ENCODE measurements at regions not wholly inside any gene's neighbourhood (a gene's known extent, or its start where the extent isn't known, plus 50 kb on each side); places are given as distances from the start of the nearest gene placed in this dataset.

- Histone ChIP-seq H3K4me3 (ENCODE audit: low read length) (no peak overlapping the region), H3K9me3 (ENCODE audit: low read depth, low read length) (peaks cover 6% of the 10 kb centered on the region), H3K27me3 (ENCODE audit: insufficient read depth, low read length) (no peaks in the 10 kb centered on the region), H3K4me1 (ENCODE audit: insufficient read depth, low read length) (no peaks in the 10 kb centered on the region)
These were observed 285.8 kb downstream of the HTR1B start for GRCh38 chr6:77177470-77177869.

- Histone ChIP-seq H3K27me3 (ENCODE audit: insufficient read depth, low read length) (no peaks in the 10 kb centered on the region), H3K4me3 (ENCODE audit: low read length) (no peak overlapping the region), H3K4me1 (ENCODE audit: insufficient read depth, low read length) (no peaks in the 10 kb centered on the region), H3K9me3 (ENCODE audit: low read depth, low read length) (peaks cover 3% of the 10 kb centered on the region)
These were observed 289.7 kb downstream of the HTR1B start for GRCh38 chr6:77173472-77174074.

- peaks cover 6% of the 10 kb centered on the region for H3K9me3 ChIP-seq (ENCODE audit: low read depth, low read length)
- H3K27me3 ChIP-seq (ENCODE audit: insufficient read depth, low read length): no peaks in the 10 kb centered on the region
- H3K4me3 ChIP-seq (ENCODE audit: low read length): no peak overlapping the region
- H3K4me1 ChIP-seq (ENCODE audit: insufficient read depth, low read length): no peaks in the 10 kb centered on the region
These were observed 290.7 kb downstream of the HTR1B start for GRCh38 chr6:77172578-77172977.

GRCh38 chr6:77159730-77160129 lies 303.6 kb downstream of the HTR1B start:
- no peaks in the 10 kb centered on the region for H3K4me1 ChIP-seq (ENCODE audit: insufficient read depth, low read length)
- H3K27me3 ChIP-seq (ENCODE audit: insufficient read depth, low read length): no peaks in the 10 kb centered on the region
- H3K4me3 ChIP-seq (ENCODE audit: low read length): no peak overlapping the region
- H3K9me3 ChIP-seq (ENCODE audit: low read depth, low read length): peaks cover 17% of the 10 kb centered on the region

GRCh38 chr6:77151241-77151640 lies 312.1 kb downstream of the HTR1B start:
- Histone ChIP-seq H3K4me3 (ENCODE audit: low read length) (no peak overlapping the region), H3K9me3 (ENCODE audit: low read depth, low read length) (peaks cover 2% of the 10 kb centered on the region)

GRCh38 chr6:77150736-77151135 lies 312.6 kb downstream of the HTR1B start:
- no peaks in the 10 kb centered on the region for H3K4me1 ChIP-seq (ENCODE audit: insufficient read depth, low read length)
- H3K9me3 ChIP-seq (ENCODE audit: low read depth, low read length): no peaks in the 10 kb centered on the region
- no peaks in the 10 kb centered on the region for H3K27me3 ChIP-seq (ENCODE audit: insufficient read depth, low read length)
- no peak overlapping the region for H3K4me3 ChIP-seq (ENCODE audit: low read length)

More at GRCh38 chr6:77151241-77151640, 312.1 kb downstream of the HTR1B start:
- no peaks in the 10 kb centered on the region for H3K4me1 ChIP-seq (ENCODE audit: insufficient read depth, low read length)
- no peaks in the 10 kb centered on the region for H3K27me3 ChIP-seq (ENCODE audit: insufficient read depth, low read length)

GRCh38 chr6:77145244-77145643 lies 318.0 kb downstream of the HTR1B start:
- no peaks in the 10 kb centered on the region for H3K27me3 ChIP-seq (ENCODE audit: insufficient read depth, low read length)
- H3K4me1 ChIP-seq (ENCODE audit: insufficient read depth, low read length): no peaks in the 10 kb centered on the region
- no peaks in the 10 kb centered on the region for H3K9me3 ChIP-seq (ENCODE audit: low read depth, low read length)
- H3K4me3 ChIP-seq (ENCODE audit: low read length): no peak overlapping the region

GRCh38 chr6:77143659-77144447 lies 319.4 kb downstream of the HTR1B start:
- H3K4me3 ChIP-seq (ENCODE audit: low read length): no peak overlapping the region
- H3K4me1 ChIP-seq (ENCODE audit: insufficient read depth, low read length): no peaks in the 10 kb centered on the region
- H3K9me3 ChIP-seq (ENCODE audit: low read depth, low read length): no peaks in the 10 kb centered on the region
- H3K27me3 ChIP-seq (ENCODE audit: insufficient read depth, low read length): no peaks in the 10 kb centered on the region

- no peaks in the 10 kb centered on the region for H3K4me1 ChIP-seq (ENCODE audit: insufficient read depth, low read length)
- H3K4me3 ChIP-seq (ENCODE audit: low read length): no peak overlapping the region
- no peaks in the 10 kb centered on the region for H3K27me3 ChIP-seq (ENCODE audit: insufficient read depth, low read length)
- H3K9me3 ChIP-seq (ENCODE audit: low read depth, low read length): no peaks in the 10 kb centered on the region
These were observed 327.2 kb downstream of the HTR1B start for GRCh38 chr6:77136086-77136485.

GRCh38 chr6:77133031-77133430 lies 330.3 kb downstream of the HTR1B start:
- no peaks in the 10 kb centered on the region for H3K4me1 ChIP-seq (ENCODE audit: insufficient read depth, low read length)
- peaks cover 2% of the 10 kb centered on the region for H3K9me3 ChIP-seq (ENCODE audit: low read depth, low read length)
- no peak overlapping the region for H3K4me3 ChIP-seq (ENCODE audit: low read length)
- H3K27me3 ChIP-seq (ENCODE audit: insufficient read depth, low read length): no peaks in the 10 kb centered on the region

GRCh38 chr6:77131426-77131825 lies 331.9 kb downstream of the HTR1B start:
- no peak overlapping the region for H3K4me3 ChIP-seq (ENCODE audit: low read length)
- peaks cover 5% of the 10 kb centered on the region for H3K9me3 ChIP-seq (ENCODE audit: low read depth, low read length)
- H3K4me1 ChIP-seq (ENCODE audit: insufficient read depth, low read length): no peaks in the 10 kb centered on the region
- H3K27me3 ChIP-seq (ENCODE audit: insufficient read depth, low read length): no peaks in the 10 kb centered on the region

GRCh38 chr6:77124604-77125003 lies 338.7 kb downstream of the HTR1B start:
- H3K27me3 ChIP-seq (ENCODE audit: insufficient read depth, low read length): no peaks in the 10 kb centered on the region
- H3K4me1 ChIP-seq (ENCODE audit: insufficient read depth, low read length): no peaks in the 10 kb centered on the region
- H3K4me3 ChIP-seq (ENCODE audit: low read length): no peak overlapping the region
- peaks cover 5% of the 10 kb centered on the region for H3K9me3 ChIP-seq (ENCODE audit: low read depth, low read length)

- Histone ChIP-seq H3K27me3 (ENCODE audit: insufficient read depth, low read length) (no peaks in the 10 kb centered on the region), H3K9me3 (ENCODE audit: low read depth, low read length) (peaks cover 5% of the 10 kb centered on the region), H3K4me1 (ENCODE audit: insufficient read depth, low read length) (no peaks in the 10 kb centered on the region), H3K4me3 (ENCODE audit: low read length) (no peak overlapping the region)
These were observed 339.8 kb downstream of the HTR1B start for GRCh38 chr6:77123527-77123926.

GRCh38 chr6:77106992-77107391 lies 356.3 kb downstream of the HTR1B start:
- Histone ChIP-seq H3K4me1 (ENCODE audit: insufficient read depth, low read length) (no peaks in the 10 kb centered on the region), H3K27me3 (ENCODE audit: insufficient read depth, low read length) (no peaks in the 10 kb centered on the region), H3K9me3 (ENCODE audit: low read depth, low read length) (no peaks in the 10 kb centered on the region), H3K4me3 (ENCODE audit: low read length) (no peak overlapping the region)

GRCh38 chr6:77105091-77105490 lies 358.2 kb downstream of the HTR1B start:
- Histone ChIP-seq H3K4me1 (ENCODE audit: insufficient read depth, low read length) (no peaks in the 10 kb centered on the region), H3K9me3 (ENCODE audit: low read depth, low read length) (no peaks in the 10 kb centered on the region), H3K27me3 (ENCODE audit: insufficient read depth, low read length) (no peaks in the 10 kb centered on the region)

GRCh38 chr6:77097940-77098339 lies 365.4 kb downstream of the HTR1B start:
- Histone ChIP-seq H3K4me3 (ENCODE audit: low read length) (no peak overlapping the region), H3K9me3 (ENCODE audit: low read depth, low read length) (no peaks in the 10 kb centered on the region), H3K4me1 (ENCODE audit: insufficient read depth, low read length) (no peaks in the 10 kb centered on the region), H3K27me3 (ENCODE audit: insufficient read depth, low read length) (no peaks in the 10 kb centered on the region)

More at GRCh38 chr6:77105091-77105490, 358.2 kb downstream of the HTR1B start:
- no peak overlapping the region for H3K4me3 ChIP-seq (ENCODE audit: low read length)

Measured in mononuclear cell (primary cell).